Esophagus squamous epithelium (tissue), 5 donors: ENCODE measurements at regions not wholly inside any gene's neighbourhood (a gene's known extent, or its start where the extent isn't known, plus 50 kb on each side); places are given as distances from the start of the nearest gene placed in this dataset.

ENCODE experiments used
- DNase-seq: peaks from one replicate; lab custom pipeline; 2025; lab: John Stamatoyannopoulos, UW
- H3K27ac ChIP-seq, 4 donors: fragments of 200-600 bp; sonication (generic); one replicate each; pipeline ENCODE4 v1.5.1; 2016 to 2019; ENCODE audit warnings: mild to moderate bottlenecking in 1 of 4
- H3K27me3 ChIP-seq, 4 donors: fragments of 200-600 bp; sonication (generic); 1 replicate in 3 of 4; 2 replicates in 1 of 4; pipeline versions ENCODE4 v1.5.1 to v1.6.0; 2017 to 2021; ENCODE audit warnings: antibody characterized with exemption in 1 of 4
- H3K36me3 ChIP-seq, 3 donors: fragments of 200-600 bp; sonication (generic); one replicate each; pipeline ENCODE4 v1.5.1; 2016 to 2019
- H3K4me1 ChIP-seq, 3 donors: fragments of 200-600 bp; sonication (generic); one replicate each; pipeline ENCODE4 v1.5.1; 2017 to 2019
- H3K4me3 ChIP-seq, 4 donors: fragments of 200-600 bp; sonication (generic); 1 replicate in 3 of 4; 2 replicates in 1 of 4; pipeline ENCODE4 v1.5.1; 2016 to 2019; ENCODE audit warnings: mild to moderate bottlenecking in 2 of 4, moderate library complexity in 1 of 4
- H3K9me3 ChIP-seq, 3 donors: fragments of 200-600 bp; sonication (generic); one replicate each; pipeline ENCODE4 v1.5.1; 2016 to 2019
- CTCF ChIP-seq, 6 experiments: fragments of 450-650 bp in 4 of 6; fragments of 200-600 bp in 2 of 6; sonication (generic) in 2 of 6; IDR thresholded peaks; one replicate each; pipeline ENCODE4 v1.5.1; 2016 to 2019; ENCODE audit warnings: antibody characterized with exemption in 6 of 6, mild to moderate bottlenecking in 4 of 6, moderate library complexity in 4 of 6
- POLR2A ChIP-seq, 4 donors: fragments of 450-650 bp; IDR thresholded peaks; one replicate each; pipeline ENCODE4 v1.6.1; 2017; ENCODE audit warnings: antibody characterized with exemption in 4 of 4, mild to moderate bottlenecking in 4 of 4, moderate library complexity in 3 of 4
- WGBS, 2 donors: methylation state at CpG; one replicate each; pipeline ENCODE4 v1.1.5; 2018; 5-methylcytosine and 5-hydroxymethylcytosine counted together
- intact Hi-C: fragments of 100-400 bp; cut with DNase I; formaldehyde crosslinking; loops from one replicate; pipeline ENCODE4 v1.15.0; 2022
- donor health status: DM: yes; HTN: yes; CAD: no.

GRCh38 chr20:41800040-41800439, 181.9 kb upstream of the CHD6 start:
- TF ChIP-seq POLR2A (IDR thresholded peaks at IDR 0.05) = no peak
- no peak for TF ChIP-seq CTCF (IDR thresholded peaks at IDR 0.05)
- Histone ChIP-seq H3K27ac (no peak overlapping the region), H3K27me3 (peaks cover 0 to 9% (median 0%) of the 10 kb centered on the region in 4 donors), H3K36me3 (no peaks in the 10 kb centered on the region), H3K4me3 (no peak overlapping the region), H3K9me3 (no peaks in the 10 kb centered on the region), H3K4me1 (no peaks in the 10 kb centered on the region)
- 30 to 57% methylated on average over 3 of the region's 3 CpGs for WGBS, 2 donors
- DNase-seq = no peak
- intact Hi-C loops = no loop called here

GRCh38 chr20:41798930-41799502, 180.8 kb upstream of the CHD6 start:
- Histone ChIP-seq H3K4me3 (no peak overlapping the region), H3K9me3 (no peaks in the 10 kb centered on the region), H3K36me3 (no peaks in the 10 kb centered on the region), H3K27me3 (peaks cover 0 to 12% (median 0%) of the 10 kb centered on the region in 4 donors), H3K27ac (no peak overlapping the region), H3K4me1 (no peaks in the 10 kb centered on the region)
- TF ChIP-seq CTCF (IDR thresholded peaks at IDR 0.05) = no peak
- no peak for TF ChIP-seq POLR2A (IDR thresholded peaks at IDR 0.05)
- DNase-seq = no peak
- intact Hi-C loops = no loop called here
- 45 to 58% methylated on average over 3 of the region's 3 CpGs for WGBS, 2 donors

- Histone ChIP-seq H3K4me3 (no peak overlapping the region), H3K27ac (no peak overlapping the region), H3K27me3 (peaks cover 0 to 16% (median 0%) of the 10 kb centered on the region in 4 donors), H3K36me3 (no peaks in the 10 kb centered on the region), H3K4me1 (no peaks in the 10 kb centered on the region), H3K9me3 (no peaks in the 10 kb centered on the region)
- no peak for TF ChIP-seq POLR2A (IDR thresholded peaks at IDR 0.05)
- intact Hi-C loops = no loop called here
- DNase-seq = no peak
- 41 to 48% methylated on average over 4 of the region's 4 CpGs for WGBS, 2 donors
Measured at GRCh38 chr20:41786158-41786557, 168.0 kb upstream of the CHD6 start.

GRCh38 chr20:41784209-41784958, 166.2 kb upstream of the CHD6 start:
- Histone ChIP-seq H3K9me3 (no peaks in the 10 kb centered on the region), H3K27ac (no peak overlapping the region), H3K36me3 (no peaks in the 10 kb centered on the region), H3K4me3 (no peak overlapping the region), H3K4me1 (no peaks in the 10 kb centered on the region), H3K27me3 (peaks cover 0 to 19% (median 0%) of the 10 kb centered on the region in 4 donors)
- TF ChIP-seq CTCF (IDR thresholded peaks at IDR 0.05) = no peak
- TF ChIP-seq POLR2A (IDR thresholded peaks at IDR 0.05) = no peak
- WGBS, 2 donors = 57 to 61% methylated on average over 3 to 5 of the region's 5 CpGs
- DNase-seq = no peak
- intact Hi-C loops = no loop called here

GRCh38 chr20:41783423-41784208, 165.4 kb upstream of the CHD6 start:
- no peak overlapping the region for H3K4me3 ChIP-seq
- H3K27ac ChIP-seq = no peak overlapping the region
- H3K27me3 ChIP-seq = peaks cover 0 to 23% (median 0%) of the 10 kb centered on the region in 4 donors
- no peak for DNase-seq
- intact Hi-C loops = no loop called here
- WGBS, 2 donors = 64 to 68% methylated on average over 7 of the region's 7 CpGs
- H3K4me1 ChIP-seq = no peaks in the 10 kb centered on the region
- no peaks in the 10 kb centered on the region for H3K9me3 ChIP-seq
- no peaks in the 10 kb centered on the region for H3K36me3 ChIP-seq
- TF ChIP-seq POLR2A (IDR thresholded peaks at IDR 0.05) (no peak), CTCF (IDR thresholded peaks at IDR 0.05) (no peak)
